Frontal cortex (tissue), 3 donors: ENCODE measurements at regions not wholly inside any gene's neighbourhood (a gene's known extent, or its start where the extent isn't known, plus 50 kb on each side); places are given as distances from the start of the nearest gene placed in this dataset.
"Not testable (repeated sequence)": the region's sequence is repeated elsewhere in the genome, so short reads cannot be mapped to it uniquely, and the experiment has no call there.

Source experiments
- DNase-seq, 2 donors: peaks; one replicate each; pipeline ENCODE4 v3.0.0; 2012; ENCODE audit warnings: low spot score in 2 of 2
- FAIRE-seq: peaks from 2 replicates; lab custom pipeline; 2012; peaks lifted over from hg19 to GRCh38; lab: Jason Lieb, UNC
- donor health status: control.
- donor health status: control.
- donor health status: control.

- FAIRE-seq (no peak), DNase-seq (no peak)
Observed at GRCh38 chr13:21228738-21229137, 52.3 kb downstream of the MRPL57 start.

GRCh38 chr13:21229241-21230024 is 53.0 kb downstream of the MRPL57 start:
- DNase-seq (no peak), FAIRE-seq (no peak)

DNA sequence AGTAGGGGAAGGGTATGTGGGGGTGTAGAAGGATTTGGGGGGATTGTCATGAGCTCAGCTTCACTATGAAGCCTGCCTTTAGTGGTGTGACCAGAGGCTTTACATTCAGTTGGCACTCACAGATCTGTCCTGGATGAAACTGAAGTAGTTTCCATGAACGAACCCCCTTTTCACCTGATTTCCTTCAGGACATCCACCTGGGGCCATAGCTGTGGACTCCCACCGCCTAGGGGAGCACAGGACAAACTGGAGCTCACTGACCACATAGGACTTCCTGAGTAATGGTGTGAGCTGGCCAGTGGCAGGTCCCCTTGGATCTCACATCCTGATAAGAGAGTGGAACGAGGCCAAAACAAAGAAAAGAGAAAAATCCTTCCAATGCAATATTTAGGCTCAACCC is 54.1 kb downstream of the MRPL57 start:
- FAIRE-seq (no peak), DNase-seq (no peak)

GRCh38 chr13:21231426-21231940 is 55.0 kb downstream of the MRPL57 start:
- FAIRE-seq (no peak), DNase-seq (no peak)

DNA sequence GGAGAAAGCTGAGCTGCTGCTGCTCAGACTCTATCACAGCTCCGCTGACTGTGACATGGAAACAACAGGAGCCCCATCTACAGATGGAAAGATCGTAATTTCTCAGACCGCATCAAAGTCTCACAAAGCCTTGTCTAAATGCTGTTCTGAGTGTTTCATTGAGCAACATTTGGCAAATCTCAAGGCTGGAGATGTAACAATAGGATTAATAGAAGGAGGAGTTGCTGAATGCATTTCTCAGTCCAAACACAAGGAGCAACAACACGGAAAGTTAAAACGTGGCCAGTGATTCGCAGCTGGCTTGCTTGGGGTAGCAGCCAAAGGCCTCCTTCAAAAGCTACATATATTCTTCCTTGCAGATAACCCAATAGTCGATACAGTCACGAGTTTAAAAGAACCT is 55.7 kb downstream of the MRPL57 start:
- FAIRE-seq (no peak), DNase-seq (no peak)

DNA sequence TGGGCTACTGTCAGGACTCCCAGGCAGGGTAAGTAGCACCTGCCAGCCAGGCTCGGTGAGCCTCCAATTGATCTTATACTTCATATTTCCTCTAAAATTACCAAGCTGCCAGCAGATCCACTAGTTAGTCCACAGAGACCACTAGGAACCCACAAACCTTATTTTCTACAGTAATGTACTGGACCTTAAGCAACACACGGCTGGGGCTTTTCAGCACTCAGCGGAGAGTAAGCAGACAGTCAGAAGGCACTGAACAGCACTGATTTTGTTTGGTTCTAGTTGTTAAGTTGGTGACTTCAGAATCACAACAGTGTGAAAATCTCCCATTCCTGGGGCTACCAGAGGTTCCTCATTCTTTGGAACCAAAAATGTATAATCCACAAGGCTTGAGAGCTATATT is 56.1 kb downstream of the MRPL57 start:
- FAIRE-seq (no peak), DNase-seq (no peak)

DNA sequence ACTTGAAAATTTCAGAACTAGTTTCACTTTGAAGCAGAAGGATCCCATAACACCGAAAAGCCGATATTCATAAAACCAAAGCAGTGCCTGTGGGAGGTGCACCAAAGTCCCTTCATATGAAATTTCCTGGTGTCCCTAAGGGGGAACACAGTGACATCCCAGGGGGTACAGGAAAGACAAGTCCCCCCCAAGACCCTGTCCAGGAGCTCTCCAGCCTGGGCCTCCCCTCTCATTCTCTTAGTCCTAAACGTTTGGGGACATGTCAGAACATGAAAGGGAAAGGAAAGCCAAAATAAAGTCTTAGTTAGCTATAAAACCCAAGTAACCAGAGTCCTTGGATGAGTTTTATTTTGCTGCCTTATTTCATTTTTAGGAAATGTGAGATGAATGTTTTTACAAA is 56.6 kb downstream of the MRPL57 start:
- no peak for FAIRE-seq
- DNase-seq: no peak

GRCh38 chr13:21234526-21234925 is 58.1 kb downstream of the MRPL57 start:
- no peak for FAIRE-seq
- no peak for DNase-seq

DNA sequence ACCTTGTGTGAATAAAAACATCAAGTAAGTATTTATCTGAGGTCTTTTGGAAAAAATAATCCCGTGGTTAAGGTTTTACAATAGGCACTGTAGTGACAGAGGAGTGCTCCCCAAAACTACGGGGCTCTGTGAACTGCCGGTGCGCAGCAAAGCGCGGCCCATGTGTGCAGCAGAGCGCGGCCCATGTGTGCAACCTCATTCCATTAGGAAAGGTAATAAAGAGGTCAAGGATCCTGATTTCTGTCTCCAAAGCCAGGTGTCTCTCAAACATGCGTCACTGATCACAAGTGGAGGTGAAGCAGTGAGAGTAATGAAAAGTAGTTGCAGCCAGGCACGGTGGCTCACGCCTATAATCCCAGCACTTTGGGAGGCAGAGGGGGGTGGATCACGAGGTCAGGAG is 58.7 kb downstream of the MRPL57 start:
- FAIRE-seq (no peak), DNase-seq (no peak)

- no peak for FAIRE-seq
- no peak for DNase-seq
Observed at GRCh38 chr13:21237081-21237480, 60.6 kb downstream of the MRPL57 start.

- DNase-seq (no peak), FAIRE-seq (no peak)
Observed at GRCh38 chr13:21238267-21238666, 61.8 kb downstream of the MRPL57 start.

DNA sequence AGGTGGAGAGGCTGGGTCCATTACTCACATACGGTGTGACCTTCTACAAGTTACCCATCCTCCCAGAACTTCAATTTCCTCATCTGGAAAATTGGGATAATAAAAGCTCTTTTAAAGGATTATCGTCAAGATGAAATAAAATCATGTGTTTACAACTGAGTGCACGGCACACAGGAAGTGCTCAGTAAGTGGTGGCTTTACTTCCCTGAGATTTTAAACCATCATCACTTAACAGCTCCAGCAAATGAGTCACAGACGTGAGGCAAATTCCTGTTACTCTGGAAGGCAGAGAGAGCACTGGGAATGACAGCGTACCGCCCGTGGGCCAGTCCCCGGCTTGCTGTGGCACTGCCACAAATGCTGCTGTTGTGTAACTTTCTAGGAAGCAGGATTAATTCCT is 64.1 kb downstream of the MRPL57 start:
- FAIRE-seq: no peak
- no peak for DNase-seq

DNA sequence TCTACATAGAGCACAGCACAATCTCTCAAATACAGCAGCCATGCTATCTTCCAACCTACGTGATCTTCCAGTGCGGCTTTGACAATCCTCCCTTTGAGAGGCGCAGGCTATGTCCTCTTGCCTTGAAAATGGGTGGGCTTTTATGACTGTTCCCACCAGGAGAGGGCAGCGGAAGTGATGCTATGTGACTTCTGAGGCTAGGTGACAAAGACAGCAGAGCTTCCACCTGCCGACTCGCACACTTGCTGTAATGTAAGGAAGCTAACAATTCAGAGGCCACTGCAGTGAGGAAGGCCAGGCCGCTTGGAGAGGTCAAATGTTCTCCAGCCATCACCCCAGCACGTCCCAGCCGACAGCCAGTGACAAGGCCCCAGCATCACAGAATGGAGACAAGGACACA is 65.8 kb downstream of the MRPL57 start:
- no peak for DNase-seq
- FAIRE-seq: no peak

DNA sequence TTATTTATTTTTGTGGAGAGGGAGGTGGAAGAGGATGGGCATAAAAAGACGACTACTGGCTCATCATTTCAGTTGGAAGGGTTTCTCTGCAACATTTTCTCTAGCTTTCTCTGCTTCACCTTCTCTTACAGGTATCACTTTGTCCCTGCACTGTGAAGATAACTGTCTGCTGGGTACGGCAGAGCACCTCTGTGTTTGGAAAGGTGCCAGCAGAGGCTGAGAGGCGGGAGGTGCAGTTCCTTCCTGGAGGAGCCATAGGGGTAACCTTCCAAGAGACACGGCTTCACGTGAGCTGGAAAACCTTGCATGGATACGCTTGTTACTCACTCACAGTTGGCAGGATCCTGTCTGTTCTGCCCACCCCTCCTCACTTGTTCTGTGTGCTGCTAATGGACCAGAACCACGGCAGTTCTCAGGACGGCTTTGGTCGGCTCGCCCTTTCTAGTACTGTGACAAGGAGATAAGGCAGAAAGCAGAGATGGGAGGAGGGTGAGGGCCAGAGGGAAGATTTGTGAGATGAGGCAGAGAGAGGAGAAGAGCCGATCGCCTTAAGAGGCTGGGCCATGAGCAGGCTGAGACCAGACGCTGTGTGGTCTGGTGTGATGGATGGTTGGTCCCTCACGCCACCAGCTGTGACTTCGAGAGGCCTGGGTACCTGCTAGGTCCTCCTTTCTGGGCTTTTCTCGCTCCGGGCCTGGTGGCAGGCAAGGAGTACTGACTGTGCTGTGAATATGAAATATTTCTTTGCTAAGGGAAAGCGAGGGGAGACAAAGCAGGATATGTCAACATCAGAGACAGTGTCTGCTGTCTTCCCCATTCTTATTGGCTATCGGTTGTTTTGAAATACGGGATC is 66.8 kb downstream of the MRPL57 start:
- DNase-seq: no peak
- FAIRE-seq: no peak

DNA sequence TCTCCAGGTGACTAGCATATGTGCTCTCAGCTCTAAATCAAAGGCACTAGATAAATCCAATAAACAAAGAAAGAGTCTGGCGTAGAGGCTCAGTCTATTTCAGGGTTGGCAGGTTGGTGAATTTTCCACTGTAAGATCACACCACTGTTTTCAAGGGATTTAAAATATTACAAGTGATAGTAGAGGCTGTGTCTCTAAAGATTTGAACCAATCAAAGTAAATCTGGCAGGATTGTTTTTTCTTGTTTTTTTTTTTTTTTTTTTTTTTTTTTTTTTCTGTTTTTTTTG is 67.4 kb downstream of the MRPL57 start:
- not testable (repeated sequence) for DNase-seq, FAIRE-seq

DNA sequence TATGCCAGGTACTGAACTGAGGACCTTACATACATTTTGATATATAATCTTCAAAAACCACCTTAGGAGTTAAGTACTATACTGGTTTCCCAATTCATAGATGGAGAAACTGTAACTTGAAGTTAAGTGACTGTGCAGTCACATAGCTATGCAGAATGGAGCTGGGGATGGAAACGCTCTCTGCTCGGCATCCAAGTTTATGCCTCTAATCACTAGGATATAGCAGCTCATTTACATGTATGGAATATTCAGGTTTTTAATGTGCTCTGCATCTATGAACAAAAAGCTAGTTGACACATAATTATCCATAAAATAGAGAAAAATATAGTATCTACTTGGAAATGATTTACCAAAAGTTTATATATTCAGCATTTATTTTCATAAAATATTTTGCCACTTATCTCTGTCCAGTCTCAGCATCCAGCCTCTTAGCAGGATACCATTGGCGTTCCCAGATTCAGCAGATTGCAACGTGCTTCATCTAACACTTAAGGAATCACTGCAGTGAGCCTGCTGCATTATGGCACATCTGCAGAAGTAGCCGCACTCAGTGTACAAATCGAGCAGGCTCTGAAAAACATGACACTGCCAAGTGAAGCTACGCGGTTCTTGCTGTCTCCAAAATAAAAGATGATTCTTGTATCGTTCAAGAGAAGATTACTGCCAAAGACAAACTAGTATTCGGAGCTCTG is 70.4 kb downstream of the MRPL57 start:
- no peak for FAIRE-seq
- no peak for DNase-seq

GRCh38 chr13:21256351-21256761 is 79.9 kb downstream of the MRPL57 start:
- FAIRE-seq (no peak), DNase-seq (no peak)

GRCh38 chr13:21256891-21257290 is 80.4 kb downstream of the MRPL57 start:
- FAIRE-seq: no peak

DNA sequence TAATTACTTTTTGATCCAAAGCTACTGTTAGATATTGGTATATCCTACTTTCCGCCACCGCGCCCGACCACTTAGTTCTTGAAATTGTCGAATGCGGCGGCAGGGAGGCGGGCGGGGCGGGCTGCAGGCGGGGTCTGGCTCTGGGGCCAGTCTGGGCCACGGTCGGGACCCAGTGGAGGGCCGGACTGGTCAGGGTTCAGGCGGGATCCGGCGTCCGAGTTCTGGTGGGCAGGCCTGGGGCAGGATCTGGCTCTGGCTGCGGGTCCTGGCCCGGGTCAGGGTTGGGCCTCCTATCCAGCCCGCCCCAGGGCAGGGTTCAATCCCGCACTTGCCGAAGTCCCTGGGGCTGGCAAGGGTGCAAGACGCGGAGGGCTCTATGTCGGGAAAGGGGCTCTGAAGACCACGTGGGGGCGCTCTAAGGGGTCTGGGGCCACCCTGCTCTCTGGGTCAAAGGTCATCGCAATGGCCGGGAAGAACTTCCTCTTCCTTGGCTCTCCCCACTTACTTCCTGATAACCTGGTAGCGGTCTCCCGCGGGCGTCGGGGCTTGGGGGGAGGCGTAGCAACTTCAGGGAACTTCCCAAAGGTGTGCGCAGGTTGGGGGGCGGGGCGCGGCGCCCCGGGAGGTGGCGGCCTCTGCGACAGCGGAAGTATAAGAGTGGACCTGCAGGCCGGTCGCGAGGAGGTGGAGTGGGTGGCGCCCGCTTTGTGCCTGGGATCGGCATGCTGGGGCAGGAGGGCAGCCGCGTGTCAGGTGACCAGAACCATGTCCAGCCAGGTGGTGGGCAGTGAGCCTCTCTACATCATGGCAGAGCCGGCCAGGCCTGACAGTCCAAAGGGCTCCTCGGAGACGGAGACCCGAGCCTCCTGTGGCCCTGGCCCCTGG is 83.4 kb downstream of the MRPL57 start:
- FAIRE-seq (no peak), DNase-seq (no peak)

More at GRCh38 chr13:21256891-21257290, 80.4 kb downstream of the MRPL57 start:
- no peak for DNase-seq
